CD1c-positive myeloid dendritic cell (primary cell): ENCODE measurements at regions not wholly inside any gene's neighbourhood (a gene's known extent, or its start where the extent isn't known, plus 50 kb on each side); places are given as distances from the start of the nearest gene placed in this dataset.
"Not testable (repeated sequence)": the region's sequence is repeated elsewhere in the genome, so short reads cannot be mapped to it uniquely, and the experiment has no call there.

Source experiments
- DNase-seq: peaks from one replicate; pipeline ENCODE4 v3.0.0-alpha.2; 2016; ENCODE audit errors: extremely low spot score

DNA sequence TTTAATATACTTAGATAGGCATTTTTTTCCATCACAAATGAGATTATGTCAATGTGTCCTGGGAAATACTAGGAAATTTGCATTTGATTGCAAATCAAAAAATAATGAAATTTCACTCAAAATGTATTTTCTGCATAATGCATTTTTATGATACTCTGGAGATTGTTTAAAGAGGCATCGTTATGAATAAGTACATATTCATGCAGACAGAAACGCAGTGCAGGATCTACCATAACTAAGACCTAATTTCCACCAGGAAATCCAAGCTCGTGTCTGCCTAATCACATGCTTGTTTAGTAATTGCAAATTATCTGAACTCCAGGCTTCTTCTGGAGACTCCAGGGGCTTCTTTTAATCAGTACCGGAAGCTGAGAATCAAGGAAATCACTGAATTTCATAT is 163.5 kb upstream of the MXRA5 start:
- DNase-seq, result no peak

- no peak for DNase-seq
These were observed 158.5 kb upstream of the MXRA5 start for GRCh38 chrX:3504916-3505315.

DNA sequence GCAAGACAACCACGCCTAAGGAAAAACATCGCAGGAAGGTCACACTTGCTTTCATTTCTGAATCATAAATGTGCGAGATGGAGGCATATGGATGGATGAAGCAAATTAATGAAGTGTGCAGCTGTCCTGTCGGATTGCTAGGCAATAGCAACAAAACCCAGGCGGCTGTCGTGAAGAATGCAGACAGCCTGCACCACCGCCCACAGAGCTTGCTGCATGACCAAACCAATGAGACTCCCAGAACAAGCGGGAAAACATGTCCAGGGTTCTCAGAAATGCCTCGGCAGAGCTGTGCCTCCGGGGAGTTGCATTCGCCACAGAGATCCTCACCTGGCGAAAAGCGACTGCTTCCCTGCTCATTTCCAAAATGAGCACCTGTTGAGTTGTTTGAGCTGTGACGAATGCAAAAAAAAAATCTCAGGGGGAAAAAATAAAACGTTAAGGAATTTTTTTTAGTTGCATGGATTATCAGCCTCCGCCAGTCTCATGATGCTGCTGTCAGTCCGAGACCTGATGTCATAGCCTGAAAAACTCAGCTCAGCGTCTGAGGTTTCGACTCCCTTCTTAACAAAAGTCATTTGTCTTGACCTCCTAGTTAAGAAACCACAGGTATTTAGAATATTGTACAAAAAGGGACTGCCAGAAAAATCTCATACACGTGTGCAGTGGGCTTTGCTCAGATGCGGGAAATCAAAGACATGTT is 155.5 kb upstream of the MXRA5 start:
- no peak for DNase-seq

DNA sequence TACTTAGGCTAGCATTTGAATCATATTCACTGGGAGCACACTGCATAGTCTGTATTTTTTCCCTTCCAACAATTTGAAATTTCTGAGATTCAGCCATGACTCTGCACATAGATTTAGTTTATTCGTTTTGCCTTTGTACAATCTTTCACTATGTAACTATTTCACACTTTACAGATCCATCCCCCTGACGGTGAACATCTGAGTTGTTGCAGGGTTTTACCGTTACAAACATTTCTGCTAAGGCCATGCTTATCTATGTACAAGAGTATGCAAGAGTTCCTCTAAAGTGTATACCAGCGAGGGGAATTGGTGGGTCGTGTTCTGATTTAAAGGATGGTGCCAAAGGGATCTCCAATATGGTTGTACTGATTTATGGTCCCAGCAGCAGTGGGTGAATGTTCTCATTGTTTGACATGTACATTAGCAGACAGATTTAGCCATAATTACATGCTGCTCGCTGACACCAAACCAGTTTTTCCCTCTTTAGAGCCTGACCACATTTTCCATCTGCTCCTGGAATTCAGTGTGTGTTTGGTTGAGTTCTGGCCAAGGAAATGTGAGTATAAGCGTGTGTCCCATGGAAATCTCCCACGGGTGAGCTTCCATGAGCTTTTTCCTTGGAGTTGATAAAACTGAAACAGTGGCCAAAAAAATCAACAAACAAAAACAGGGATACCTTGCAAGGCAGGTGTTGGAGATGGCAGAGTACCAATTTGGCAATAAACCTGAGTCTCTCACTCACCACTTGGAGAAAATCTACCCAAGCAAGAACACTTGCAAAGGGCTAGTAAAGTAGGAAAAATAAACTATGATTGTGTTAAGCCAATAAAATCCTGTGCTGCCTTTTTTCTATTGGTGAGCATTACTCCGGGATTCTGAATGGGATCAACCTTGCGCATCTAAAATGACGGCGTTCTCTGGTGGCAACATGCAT is 149.7 kb upstream of the MXRA5 start:
- not testable (repeated sequence) for DNase-seq

GRCh38 chrX:3493605-3494004 is 147.2 kb upstream of the MXRA5 start:
- DNase-seq, result no peak

DNA sequence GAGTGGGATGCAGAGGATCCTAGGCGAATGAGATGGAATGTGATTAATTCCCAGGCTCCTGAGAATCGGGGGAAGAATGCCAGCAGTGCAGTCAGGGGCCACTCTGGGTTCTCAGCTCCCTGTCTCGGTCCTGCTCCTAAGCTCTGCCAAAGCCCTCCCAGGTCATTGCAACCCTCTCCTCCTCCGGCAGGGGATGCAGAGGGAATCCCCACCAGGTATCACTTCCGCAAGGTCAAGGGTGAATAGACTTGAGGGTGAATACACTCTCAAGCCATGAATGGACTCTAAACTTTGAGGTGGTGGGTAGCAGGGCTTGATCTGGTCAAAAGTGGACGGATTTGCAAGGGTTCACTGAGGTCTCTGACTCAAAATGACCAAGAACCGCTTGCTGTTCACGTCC is 139.3 kb upstream of the MXRA5 start:
- no peak for DNase-seq

- no peak for DNase-seq
These were observed 132.6 kb upstream of the MXRA5 start for GRCh38 chrX:3479026-3479425.

DNA sequence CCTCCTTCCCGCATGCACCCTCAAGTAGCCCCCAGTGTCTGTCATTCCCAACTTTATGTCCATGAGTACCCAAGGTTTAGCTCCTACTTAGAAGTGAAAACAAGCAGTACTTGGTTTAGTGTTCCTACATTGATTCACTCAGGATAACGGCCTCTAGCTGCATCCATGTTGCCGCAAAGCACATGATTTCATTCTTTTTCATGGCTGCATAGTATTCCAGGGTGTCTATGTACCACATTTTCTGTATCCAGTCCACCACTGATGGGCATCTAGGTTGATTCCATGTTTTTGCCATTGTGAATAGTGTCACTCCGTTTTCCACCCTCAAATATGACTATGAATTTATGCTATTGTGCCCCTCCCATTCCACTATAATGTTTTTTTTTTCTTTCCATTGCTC is 130.5 kb upstream of the MXRA5 start:
- DNase-seq, result no peak

GRCh38 chrX:3470211-3470679 is 123.8 kb upstream of the MXRA5 start:
- not testable (repeated sequence) for DNase-seq

DNA sequence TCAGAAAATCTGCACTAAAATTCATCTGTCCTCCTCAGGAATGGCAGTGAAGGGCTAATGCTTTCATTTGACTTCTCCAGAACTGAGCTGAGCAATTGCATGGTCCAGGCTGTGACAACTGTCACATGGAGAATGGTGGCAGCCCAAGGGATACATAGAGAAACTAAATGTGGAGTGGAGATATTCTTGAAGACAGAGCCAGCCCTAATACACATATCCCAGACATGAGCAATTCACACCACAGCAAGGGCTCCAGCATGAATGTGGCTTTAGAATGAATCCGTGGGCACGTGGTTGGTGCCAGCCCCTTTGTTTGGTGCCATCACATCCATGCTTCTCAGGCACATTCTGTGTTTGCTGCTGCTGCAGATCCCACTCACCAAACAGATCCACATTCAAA is 121.6 kb upstream of the MXRA5 start:
- no peak for DNase-seq

DNA sequence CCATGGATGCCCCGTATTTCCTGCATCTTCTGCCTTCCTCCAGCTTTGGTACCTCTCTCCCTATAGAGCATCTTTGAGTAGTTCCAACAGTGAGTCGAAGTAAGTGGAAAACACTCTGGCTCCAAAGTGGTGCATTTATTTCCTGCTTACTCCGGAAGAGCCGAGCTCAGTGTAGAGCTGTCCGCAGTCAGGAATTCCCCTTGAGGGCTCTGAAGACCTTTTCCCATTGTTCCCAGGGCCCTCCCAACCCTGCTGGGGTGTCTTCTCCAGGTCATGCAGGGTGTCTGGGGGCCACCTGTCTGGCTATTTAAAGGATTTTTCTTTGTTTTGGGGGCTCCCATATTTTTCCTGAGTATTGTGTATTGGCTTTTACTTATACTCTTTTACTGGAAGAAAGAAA is 118.6 kb upstream of the MXRA5 start:
- DNase-seq, result no peak

DNA sequence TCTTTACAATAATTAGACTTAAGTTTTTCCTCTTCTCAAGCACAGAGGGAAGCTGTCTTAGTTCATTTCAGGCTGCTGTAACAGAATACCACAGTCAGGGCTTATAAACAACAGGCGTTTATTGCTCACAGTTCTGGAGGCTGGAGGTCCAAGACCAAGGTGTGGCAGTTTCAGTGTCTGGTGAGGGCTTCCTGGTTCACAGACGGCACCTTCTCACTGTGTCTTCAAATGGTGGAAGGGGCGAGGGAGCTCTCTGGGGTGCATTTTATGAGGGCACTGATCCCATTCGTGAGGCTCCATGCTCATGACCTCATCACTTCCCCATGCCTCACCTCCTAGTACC is 115.7 kb upstream of the MXRA5 start:
- no peak for DNase-seq

DNA sequence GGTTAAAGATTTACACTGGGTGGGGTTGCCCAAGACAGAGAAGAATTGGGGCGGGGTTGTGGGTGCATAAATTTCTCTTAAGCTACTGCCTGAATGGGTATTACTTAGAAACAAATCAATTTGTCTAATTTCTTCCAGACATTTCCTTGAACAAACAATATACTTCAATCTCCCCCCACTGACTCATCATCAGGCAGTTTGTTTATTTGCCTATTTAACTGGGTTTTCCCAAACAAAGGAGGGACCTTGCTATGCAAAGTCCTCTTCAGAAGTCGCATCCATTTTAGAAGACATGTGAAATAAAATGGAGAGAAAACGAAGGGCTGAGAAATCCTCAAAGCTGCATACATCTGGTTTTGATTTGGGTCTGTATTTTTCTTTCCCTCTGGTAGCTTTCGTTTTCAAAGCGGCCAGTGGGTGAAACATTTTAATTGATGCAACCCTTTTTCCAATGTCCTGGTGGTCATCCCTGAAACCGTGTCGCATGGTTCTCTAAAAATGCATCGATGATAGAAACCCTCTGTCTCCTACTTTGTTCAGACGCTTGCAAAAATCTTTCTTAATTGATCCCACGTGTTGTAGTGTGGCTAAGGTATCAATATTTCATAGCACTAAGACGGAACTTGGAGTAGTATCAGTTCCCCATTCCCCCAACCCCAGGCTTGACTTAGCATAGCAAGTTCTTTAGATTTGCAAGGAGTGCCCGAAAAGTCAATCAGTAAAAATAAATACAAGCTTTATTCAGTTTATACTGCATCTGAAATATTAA is 115.1 kb upstream of the MXRA5 start:
- peak; percentile 22 for DNase-seq

GRCh38 chrX:3455796-3456195 is 109.3 kb upstream of the MXRA5 start:
- DNase-seq, result no peak

- DNase-seq, result no peak
These were observed 105.1 kb upstream of the MXRA5 start for GRCh38 chrX:3451571-3451970.

- DNase-seq, result no peak
These were observed 104.6 kb upstream of the MXRA5 start for GRCh38 chrX:3450881-3451570.

GRCh38 chrX:3449287-3449686 is 102.8 kb upstream of the MXRA5 start:
- DNase-seq, result peak; percentile 18

- DNase-seq, result no peak
These were observed 102.1 kb upstream of the MXRA5 start for GRCh38 chrX:3448563-3448962.

- no peak for DNase-seq
These were observed 99.5 kb upstream of the MXRA5 start for GRCh38 chrX:3445806-3446490.

- DNase-seq, result no peak
These were observed 96.7 kb upstream of the MXRA5 start for GRCh38 chrX:3443184-3443583.

DNA sequence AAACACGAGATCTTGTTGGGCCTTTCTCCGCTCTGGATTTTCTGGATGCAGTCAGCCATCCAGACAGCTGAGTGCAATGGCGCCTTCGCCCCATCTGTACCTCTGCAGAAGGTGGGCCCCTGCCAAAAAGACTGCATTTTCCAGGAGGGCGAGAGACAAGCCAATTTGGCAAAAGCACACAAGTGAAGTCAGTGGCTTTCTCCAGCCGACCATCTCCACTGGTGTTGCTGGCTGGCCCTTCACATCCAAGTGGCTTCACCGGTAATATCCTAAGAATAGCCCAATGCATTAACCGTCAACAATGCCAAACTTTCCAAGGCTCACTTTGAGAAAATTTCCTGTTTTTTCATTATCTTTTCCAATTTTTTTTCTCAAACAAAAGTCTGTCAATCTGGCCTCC is 96.2 kb upstream of the MXRA5 start:
- no peak for DNase-seq
